ENCODE measurements at regions not wholly inside any gene's neighbourhood (a gene's known extent, or its start where the extent isn't known, plus 50 kb on each side); places are given as distances from the start of the nearest gene placed in this dataset. TPM values are rescaled to one million over a fixed set of nuclear protein-coding genes. Genes with fewer than 3 reads are reported as not detected.
"Not testable (repeated sequence)": the region's sequence is repeated elsewhere in the genome, so short reads cannot be mapped to it uniquely, and the experiment has no call there.

GRCh38 chr18:72984290-72984689, 116.5 kb upstream of the NETO1 start:
- no peak for DNase-seq

DNA sequence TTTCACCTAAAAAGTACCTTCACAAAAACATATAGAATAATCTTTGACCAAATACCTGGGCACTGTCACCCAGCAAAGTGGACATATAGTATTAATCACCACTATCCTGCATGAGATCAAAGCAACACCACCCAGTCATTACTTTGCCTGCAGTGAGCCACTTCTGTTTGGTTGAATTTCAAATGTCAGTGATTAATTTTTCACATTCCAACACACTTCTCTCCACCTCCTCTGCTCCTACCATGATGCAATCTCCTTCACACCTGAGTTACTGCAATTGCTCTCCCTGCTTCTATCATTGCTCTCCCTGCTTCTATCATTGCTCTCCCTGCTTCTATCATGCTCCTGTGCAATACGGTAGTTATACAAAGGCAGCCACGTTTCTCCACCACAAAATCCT, 106.1 kb upstream of the NETO1 start:
- DNase-seq, result no peak

- DNase-seq, result no peak
These were observed 97.8 kb upstream of the NETO1 start for GRCh38 chr18:72965616-72966015.

DNA sequence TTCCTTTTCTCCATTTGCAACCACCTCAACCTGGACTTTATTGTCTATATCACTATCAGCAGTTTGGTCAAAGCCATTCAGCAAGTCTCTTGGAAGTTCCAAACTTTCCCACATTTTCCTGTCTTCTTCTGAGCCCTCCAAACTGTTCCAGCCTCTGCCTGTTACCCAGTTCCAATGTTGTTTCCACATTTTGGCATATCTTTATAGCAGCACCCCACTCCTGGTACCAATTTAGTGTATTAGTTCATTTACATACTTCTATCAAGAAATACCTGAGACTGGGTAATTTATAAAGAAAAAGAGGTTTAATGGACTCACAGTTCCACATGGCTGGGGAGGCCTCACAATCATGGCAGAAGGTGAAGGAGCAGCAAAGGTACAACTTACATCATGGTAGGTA, 90.4 kb upstream of the NETO1 start:
- DNase-seq, result not testable (repeated sequence)

DNA sequence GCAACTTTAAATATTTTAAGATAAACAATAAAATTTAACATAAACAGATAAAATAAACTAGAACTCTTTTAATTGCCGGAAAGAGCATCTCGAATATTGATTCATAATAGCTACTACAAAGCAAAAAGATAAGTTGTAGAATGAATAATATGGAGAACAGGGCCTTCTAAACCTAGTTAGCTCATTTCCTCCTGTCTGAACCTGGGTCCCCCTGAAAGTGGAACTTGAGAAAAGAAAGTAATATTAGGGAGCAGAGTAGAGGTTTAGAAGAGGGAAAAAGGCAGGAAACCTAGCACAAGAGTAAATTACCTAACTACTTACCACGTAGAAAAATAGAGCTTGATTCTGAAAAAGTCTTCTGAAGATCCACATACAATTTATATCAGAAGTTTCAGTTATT, 80.7 kb upstream of the NETO1 start:
- no peak for DNase-seq

GRCh38 chr18:72942766-72943165, 75.0 kb upstream of the NETO1 start:
- DNase-seq, result no peak

GRCh38 chr18:72940986-72941385, 73.2 kb upstream of the NETO1 start:
- DNase-seq, result peak; percentile 9

GRCh38 chr18:72940509-72940908, 72.7 kb upstream of the NETO1 start:
- DNase-seq, result no peak

GRCh38 chr18:72935744-72936143, 68.0 kb upstream of the NETO1 start:
- DNase-seq, result no peak

- no peak for DNase-seq
These were observed 55.1 kb upstream of the NETO1 start for GRCh38 chr18:72922895-72923294.

Small RNA genes in the stretch of these regions (small RNA-seq; reads per million reads assigned to genes)
- not detected for gene RN7SL401P (ENCODE audit: low replicate concordance)
